GM21576 (cell line): ENCODE measurements at regions not wholly inside any gene's neighbourhood (a gene's known extent, or its start where the extent isn't known, plus 50 kb on each side); places are given as distances from the start of the nearest gene placed in this dataset.

Experiments used
- ATAC-seq: cut with Tn5 transposase; IDR thresholded peaks from one replicate; pipeline ENCODE4 v1.9.1; 2021; ENCODE audit warnings: mild to moderate bottlenecking, moderate library complexity; ENCODE audit not compliant: unreplicated experiment

GRCh38 chr2:120849278-120849677 is 113.6 kb downstream of the GLI2 start:
- ATAC-seq: no peak

GRCh38 chr2:120850551-120850950 is 114.9 kb downstream of the GLI2 start:
- ATAC-seq: no peak

- ATAC-seq: no peak
These were observed 115.6 kb downstream of the GLI2 start for GRCh38 chr2:120851116-120851773.

GRCh38 chr2:120852200-120852815 is 116.6 kb downstream of the GLI2 start:
- no peak for ATAC-seq

- ATAC-seq: no peak
These were observed 117.8 kb downstream of the GLI2 start for GRCh38 chr2:120853306-120854013.

GRCh38 chr2:120854014-120854620 is 118.4 kb downstream of the GLI2 start:
- no peak for ATAC-seq

- no peak for ATAC-seq
These were observed 119.3 kb downstream of the GLI2 start for GRCh38 chr2:120854766-120855530.

- no peak for ATAC-seq
These were observed 120.3 kb downstream of the GLI2 start for GRCh38 chr2:120855855-120856405.

- no peak for ATAC-seq
These were observed 120.8 kb downstream of the GLI2 start for GRCh38 chr2:120856421-120856862.

GRCh38 chr2:120857422-120857821 is 121.8 kb downstream of the GLI2 start:
- no peak for ATAC-seq

- ATAC-seq: no peak
These were observed 122.3 kb downstream of the GLI2 start for GRCh38 chr2:120857931-120858330.

GRCh38 chr2:120858361-120859106 is 122.9 kb downstream of the GLI2 start:
- ATAC-seq: no peak

- ATAC-seq: no peak
These were observed 123.5 kb downstream of the GLI2 start for GRCh38 chr2:120859128-120859527.

GRCh38 chr2:120859814-120860578 is 124.3 kb downstream of the GLI2 start:
- no peak for ATAC-seq

- no peak for ATAC-seq
These were observed 124.9 kb downstream of the GLI2 start for GRCh38 chr2:120860579-120860922.

GRCh38 chr2:120861191-120861575 is 125.5 kb downstream of the GLI2 start:
- no peak for ATAC-seq

- no peak for ATAC-seq
These were observed 126.0 kb downstream of the GLI2 start for GRCh38 chr2:120861576-120862191.

- ATAC-seq: no peak
These were observed 126.8 kb downstream of the GLI2 start for GRCh38 chr2:120862201-120863060.
